Left ventricle myocardium inferior (tissue), 1 donor: ENCODE measurements at regions not wholly inside any gene's neighbourhood (a gene's known extent, or its start where the extent isn't known, plus 50 kb on each side); places are given as distances from the start of the nearest gene placed in this dataset.
A peak's percentile ranks its signal among the peaks of the same experiment; 100 is the strongest.
"Not testable (repeated sequence)": the region's sequence is repeated elsewhere in the genome, so short reads cannot be mapped to it uniquely, and the experiment has no call there.

ENCODE experiments used
- DNase-seq: peaks from one replicate; pipeline ENCODE4 v3.0.0-alpha.2; 2020
- H3K27ac ChIP-seq: fragments of 200-600 bp; replicated peaks from 2 replicates; pipeline ENCODE4 v1.8.0; 2021
- H3K27me3 ChIP-seq: fragments of 200-600 bp; 2 replicates; pipeline ENCODE4 v1.8.0; 2021; ENCODE audit warnings: low read depth
- H3K36me3 ChIP-seq: fragments of 200-600 bp; 2 replicates; pipeline ENCODE4 v1.8.0; 2021
- H3K4me1 ChIP-seq: fragments of 200-600 bp; 2 replicates; pipeline ENCODE4 v1.8.0; 2021
- H3K4me3 ChIP-seq: fragments of 200-600 bp; 2 replicates; pipeline ENCODE4 v1.8.0; 2021; ENCODE audit warnings: mild to moderate bottlenecking, moderate library complexity
- H3K9me3 ChIP-seq: fragments of 200-600 bp; replicated peaks from 2 replicates; pipeline ENCODE4 v1.8.0; 2021
- CTCF ChIP-seq: fragments of 200-600 bp; IDR thresholded peaks from 2 replicates; pipeline ENCODE4 v1.8.0; 2021; ENCODE audit warnings: antibody characterized with exemption, mild to moderate bottlenecking, borderline replicate concordance
- intact Hi-C: fragments of 100-400 bp; cut with micrococcal nuclease; formaldehyde crosslinking; loops from one replicate; pipeline ENCODE4 v1.11.0; 2022
- donor health status: DM: no; HTN: yes; CAD: no; lungs with severe emphysema.

GRCh38 chr4:56575820-56576429 is 70.3 kb downstream of the ARL9 start:
- intact Hi-C loops: no loop called here

GRCh38 chr4:56592417-56592816 is 86.8 kb downstream of the ARL9 start:
- H3K27me3 ChIP-seq: peaks cover 42% of the 10 kb centered on the region
- intact Hi-C loops, H3K4me1 ChIP-seq, H3K36me3 ChIP-seq, H3K9me3 ChIP-seq, H3K27ac ChIP-seq, DNase-seq, H3K4me3 ChIP-seq: not testable (repeated sequence)

More at GRCh38 chr4:56575820-56576429, 70.3 kb downstream of the ARL9 start:
- Histone ChIP-seq H3K27me3 (peaks cover 12% of the 10 kb centered on the region), H3K9me3 (peaks cover 5% of the 10 kb centered on the region), H3K4me1 (no peaks in the 10 kb centered on the region), H3K36me3 (no peaks in the 10 kb centered on the region), H3K4me3 (no peak overlapping the region), H3K27ac (no peak overlapping the region)
- TF ChIP-seq CTCF: peak; percentile 67
- no peak for DNase-seq
